ENCODE measurements at regions not wholly inside any gene's neighbourhood (a gene's known extent, or its start where the extent isn't known, plus 50 kb on each side); places are given as distances from the start of the nearest gene placed in this dataset.
"Not testable (repeated sequence)": the region's sequence is repeated elsewhere in the genome, so short reads cannot be mapped to it uniquely, and the experiment has no call there.

GRCh38 chr2:161041356-161041755, 118.9 kb upstream of the TANK start:
- no peak for DNase-seq

GRCh38 chr2:161042990-161043625, 117.1 kb upstream of the TANK start:
- DNase-seq, result no peak

- no peak for DNase-seq
Measured at GRCh38 chr2:161044095-161044865, 115.9 kb upstream of the TANK start.

- DNase-seq, result no peak
Measured at GRCh38 chr2:161044921-161045320, 115.3 kb upstream of the TANK start.

GRCh38 chr2:161045726-161046125, 114.5 kb upstream of the TANK start:
- DNase-seq, result no peak

GRCh38 chr2:161046876-161047275, 113.4 kb upstream of the TANK start:
- DNase-seq, result no peak

GRCh38 chr2:161048317-161048716, 111.9 kb upstream of the TANK start:
- no peak for DNase-seq

- DNase-seq, result no peak
Measured at GRCh38 chr2:161049559-161049958, 110.7 kb upstream of the TANK start.

GRCh38 chr2:161052214-161052613, 108.0 kb upstream of the TANK start:
- DNase-seq, result no peak

- no peak for DNase-seq
Measured at GRCh38 chr2:161055289-161055688, 104.9 kb upstream of the TANK start.

- no peak for DNase-seq
Measured at GRCh38 chr2:161059388-161059787, 100.8 kb upstream of the TANK start.

- no peak for DNase-seq
Measured at GRCh38 chr2:161061786-161062185, 98.4 kb upstream of the TANK start.

GRCh38 chr2:161063157-161063945, 96.9 kb upstream of the TANK start:
- DNase-seq, result peak; percentile 3 to 63

- DNase-seq, result no peak
Measured at GRCh38 chr2:161063946-161064306, 96.3 kb upstream of the TANK start.

- no peak for DNase-seq
Measured at GRCh38 chr2:161067846-161068350, 92.3 kb upstream of the TANK start.

GRCh38 chr2:161068670-161069069, 91.6 kb upstream of the TANK start:
- no peak for DNase-seq

GRCh38 chr2:161070693-161071479, 89.3 kb upstream of the TANK start:
- no peak for DNase-seq

GRCh38 chr2:161072436-161072835, 87.8 kb upstream of the TANK start:
- not testable (repeated sequence) for DNase-seq

GRCh38 chr2:161075701-161076100, 84.5 kb upstream of the TANK start:
- no peak for DNase-seq

GRCh38 chr2:161076936-161077335, 83.3 kb upstream of the TANK start:
- DNase-seq, result no peak

- no peak for DNase-seq
Measured at GRCh38 chr2:161077367-161078210, 82.6 kb upstream of the TANK start.

- no peak for DNase-seq
Measured at GRCh38 chr2:161078211-161078539, 82.1 kb upstream of the TANK start.
